ENCODE measurements at regions not wholly inside any gene's neighbourhood (a gene's known extent, or its start where the extent isn't known, plus 50 kb on each side); places are given as distances from the start of the nearest gene placed in this dataset.
"Not testable (repeated sequence)": the region's sequence is repeated elsewhere in the genome, so short reads cannot be mapped to it uniquely, and the experiment has no call there.

- no peak overlapping the region for H3K27ac Mint-ChIP-seq
Observed at GRCh38 chr2:113342650-113343049, 63.9 kb upstream of the PAX8 start.

GRCh38 chr2:113341870-113342253, 63.1 kb upstream of the PAX8 start:
- H3K4me1 Mint-ChIP-seq; H3K4me3 ChIP-seq (ENCODE audit: control extremely low read depth in 1 of 5, extremely low read depth in 1 of 5, insufficient read depth in 1 of 5, low read depth in 2 of 5, low read length in 4 of 5); H2AFZ ChIP-seq (ENCODE audit: insufficient read depth, low read depth, low read length, poor library complexity, severe bottlenecking); POLR2A ChIA-PET; CTCF ChIA-PET; H3K4me3 Mint-ChIP-seq; intact Hi-C loops (cut with micrococcal nuclease); H3K9ac ChIP-seq (ENCODE audit: low read length); H3K36me3 ChIP-seq (replicated peaks in 1 of 2; ENCODE audit: control extremely low read depth in 1 of 2, control insufficient read depth in 1 of 2, extremely low read depth in 1 of 2, insufficient read depth in 2 of 2, low read length in 1 of 2); H3K4me2 ChIP-seq (replicated peaks; ENCODE audit: low read depth, low read length, poor library complexity, severe bottlenecking); H3K9me3 Mint-ChIP-seq (ENCODE audit: insufficient read depth); ATAC-seq (ENCODE audit: low read depth); DNase-seq; H4K20me1 ChIP-seq (ENCODE audit: control insufficient read depth, insufficient read depth, low read length, poor library complexity, severe bottlenecking); H3K79me2 ChIP-seq (ENCODE audit: control insufficient read depth, insufficient read depth, low read length); H3K9me3 ChIP-seq (ENCODE audit: control extremely low read depth in 1 of 3, control insufficient read depth in 2 of 3, insufficient read depth in 1 of 3, low read length in 2 of 3); H3K27ac ChIP-seq (ENCODE audit: low read length in 2 of 2); H3K27ac Mint-ChIP-seq; H3K4me1 ChIP-seq (ENCODE audit: control insufficient read depth in 2 of 2, insufficient read depth in 2 of 2, low read length in 2 of 2): not testable (repeated sequence)
- H3K27me3 Mint-ChIP-seq: peaks cover 26% of the 10 kb centered on the region
- H3K27me3 ChIP-seq (replicated peaks in 1 of 4; ENCODE audit: control extremely low read depth in 1 of 4, control insufficient read depth in 3 of 4, insufficient read depth in 4 of 4, low read length in 3 of 4): peaks cover 0 to 10% (median 2%) of the 10 kb centered on the region in 4 experiments
- WGBS (ENCODE audit: insufficient coverage): no CpG with 5 or more reads among the region's 3 CpGs

More at GRCh38 chr2:113342650-113343049, 63.9 kb upstream of the PAX8 start:
- DNase-seq: peak; percentile 36
- Mint-ChIP-seq H3K9me3 (ENCODE audit: insufficient read depth) (no peaks in the 10 kb centered on the region), H3K27me3 (peaks cover 23% of the 10 kb centered on the region), H3K4me3 (no peak overlapping the region), H3K4me1 (peaks cover 5% of the 10 kb centered on the region)
- no peak overlapping the region for H3K9ac ChIP-seq (ENCODE audit: low read length)
- peaks cover 0 to 7% of the 10 kb centered on the region in 2 donors for H3K4me1 ChIP-seq (ENCODE audit: control insufficient read depth in 2 of 2, insufficient read depth in 2 of 2, low read length in 2 of 2)
- peaks cover 0 to 10% (median 0%) of the 10 kb centered on the region in 4 experiments for H3K27me3 ChIP-seq (replicated peaks in 1 of 4; ENCODE audit: control extremely low read depth in 1 of 4, control insufficient read depth in 3 of 4, insufficient read depth in 4 of 4, low read length in 3 of 4)
- no peak overlapping the region for H3K4me2 ChIP-seq (replicated peaks; ENCODE audit: low read depth, low read length, poor library complexity, severe bottlenecking)
- TF ChIP-seq CTCF (IDR thresholded peaks at IDR 0.05) (no peak), EZH2 (IDR thresholded peaks at IDR 0.05; ENCODE audit: borderline replicate concordance, insufficient read depth, low read depth, low read length, poor library complexity, severe bottlenecking) (no peak)
- 35% methylated on average over 6 of the region's 9 CpGs for WGBS (ENCODE audit: insufficient coverage)
- no peak overlapping the region for H3K4me3 ChIP-seq (ENCODE audit: control extremely low read depth in 1 of 5, extremely low read depth in 1 of 5, insufficient read depth in 1 of 5, low read depth in 2 of 5, low read length in 4 of 5)
- CTCF ChIA-PET: no interaction called here
- H3K9me3 ChIP-seq (ENCODE audit: control extremely low read depth in 1 of 3, control insufficient read depth in 2 of 3, insufficient read depth in 1 of 3, low read length in 2 of 3): no peaks in the 10 kb centered on the region
- H3K79me2 ChIP-seq (ENCODE audit: control insufficient read depth, insufficient read depth, low read length): no peaks in the 10 kb centered on the region
- H4K20me1 ChIP-seq (ENCODE audit: control insufficient read depth, insufficient read depth, low read length, poor library complexity, severe bottlenecking): no peaks in the 10 kb centered on the region
- no peak overlapping the region for H3K27ac ChIP-seq (ENCODE audit: low read length in 2 of 2)
- no peak for ATAC-seq (ENCODE audit: low read depth)
- no peak overlapping the region for H2AFZ ChIP-seq (ENCODE audit: insufficient read depth, low read depth, low read length, poor library complexity, severe bottlenecking)
- intact Hi-C loops (cut with micrococcal nuclease): no loop called here
- H3K36me3 ChIP-seq (replicated peaks in 1 of 2; ENCODE audit: control extremely low read depth in 1 of 2, control insufficient read depth in 1 of 2, extremely low read depth in 1 of 2, insufficient read depth in 2 of 2, low read length in 1 of 2): no peaks in the 10 kb centered on the region
- POLR2A ChIA-PET: no interaction called here
